ENCODE measurements at regions not wholly inside any gene's neighbourhood (a gene's known extent, or its start where the extent isn't known, plus 50 kb on each side); places are given as distances from the start of the nearest gene placed in this dataset.

GRCh38 chr2:165015052-165015642 is 59.8 kb upstream of the SLC38A11 start (continued):
- TF ChIP-seq CTCF (IDR thresholded peaks at IDR 0.05; ENCODE audit: control extremely low read depth in 1 of 3, insufficient read depth in 1 of 3, low read depth in 1 of 3, low read length in 3 of 3) = peak; percentile 84 to 86 (median 86)
- no peak for TF ChIP-seq BCL11A (IDR thresholded peaks at IDR 0.05; ENCODE audit: low read depth in 2 of 2, low read length in 2 of 2)
- no peak for TF ChIP-seq JUN (IDR thresholded peaks at IDR 0.05; ENCODE audit: low read depth, low read length)
- TF ChIP-seq SAP30 (IDR thresholded peaks at IDR 0.05; ENCODE audit: insufficient read depth, insufficient replicate concordance, low read length) = no peak

All from H1 (cell line).